Glutamatergic neuron (in vitro differentiated cells): ENCODE measurements at regions not wholly inside any gene's neighbourhood (a gene's known extent, or its start where the extent isn't known, plus 50 kb on each side); places are given as distances from the start of the nearest gene placed in this dataset.
"Not testable (repeated sequence)": the region's sequence is repeated elsewhere in the genome, so short reads cannot be mapped to it uniquely, and the experiment has no call there.

Source experiments
- DNase-seq: peaks from one replicate; pipeline ENCODE4 v3.0.0; 2022
- H3K27ac Mint-ChIP-seq: one replicate; pipeline ENCODE4 v1.8.0; 2020; ENCODE audit warnings: mild to moderate bottlenecking, mixed read lengths, inconsistent platforms; ENCODE audit not compliant: unreplicated experiment
- H3K27me3 Mint-ChIP-seq: one replicate; pipeline ENCODE4 v1.8.0; 2020; ENCODE audit warnings: mild to moderate bottlenecking, moderate library complexity, mixed read lengths, inconsistent platforms; ENCODE audit not compliant: unreplicated experiment
- H3K36me3 Mint-ChIP-seq: one replicate; pipeline ENCODE4 v1.8.0; 2020; ENCODE audit warnings: mild to moderate bottlenecking, mixed read lengths, inconsistent platforms; ENCODE audit not compliant: unreplicated experiment
- H3K4me1 Mint-ChIP-seq: one replicate; pipeline ENCODE4 v1.8.0; 2020; ENCODE audit warnings: mild to moderate bottlenecking, low read depth, mixed read lengths, inconsistent platforms; ENCODE audit not compliant: unreplicated experiment
- H3K4me3 Mint-ChIP-seq: one replicate; pipeline ENCODE4 v1.8.0; 2020; ENCODE audit warnings: mild to moderate bottlenecking, mixed read lengths, inconsistent platforms; ENCODE audit not compliant: unreplicated experiment
- H3K9me3 Mint-ChIP-seq: one replicate; pipeline ENCODE4 v1.8.0; 2020; ENCODE audit warnings: mild to moderate bottlenecking, moderate library complexity, mixed read lengths, inconsistent platforms; ENCODE audit not compliant: unreplicated experiment
- TF ChIP-seq, protein P1 (sequence below): fragments of 200-600 bp; sonication (generic); IDR thresholded peaks from one replicate; pipeline ENCODE4 v1.5.0; 2021; ENCODE audit not compliant: partially characterized antibody, unreplicated experiment

DNA sequence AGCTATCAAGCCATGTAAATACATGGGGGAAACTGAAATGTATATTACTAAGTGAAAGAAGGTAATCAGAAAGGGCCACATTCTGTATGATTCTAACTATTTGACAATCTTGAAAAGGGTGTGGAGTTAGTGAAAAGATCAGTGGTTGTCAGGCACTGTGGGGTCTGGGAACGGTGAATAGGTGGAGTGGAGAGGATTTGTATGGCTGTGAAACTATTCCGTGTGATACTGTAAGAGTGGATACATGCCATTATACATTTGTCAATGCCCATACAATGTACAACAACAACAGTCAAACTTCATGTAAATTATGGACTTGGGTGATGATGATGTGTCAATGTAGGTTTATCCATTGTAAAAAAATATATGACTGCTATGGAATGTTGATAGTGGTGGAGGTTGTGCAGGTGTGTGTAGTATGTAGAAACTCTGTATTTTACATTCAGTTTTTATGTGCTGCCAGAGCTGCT is 1116.2 kb downstream of the SUCLG1 start:
- no peaks in the 10 kb centered on the region for H3K27me3 Mint-ChIP-seq
- TF ChIP-seq, protein P1, sequence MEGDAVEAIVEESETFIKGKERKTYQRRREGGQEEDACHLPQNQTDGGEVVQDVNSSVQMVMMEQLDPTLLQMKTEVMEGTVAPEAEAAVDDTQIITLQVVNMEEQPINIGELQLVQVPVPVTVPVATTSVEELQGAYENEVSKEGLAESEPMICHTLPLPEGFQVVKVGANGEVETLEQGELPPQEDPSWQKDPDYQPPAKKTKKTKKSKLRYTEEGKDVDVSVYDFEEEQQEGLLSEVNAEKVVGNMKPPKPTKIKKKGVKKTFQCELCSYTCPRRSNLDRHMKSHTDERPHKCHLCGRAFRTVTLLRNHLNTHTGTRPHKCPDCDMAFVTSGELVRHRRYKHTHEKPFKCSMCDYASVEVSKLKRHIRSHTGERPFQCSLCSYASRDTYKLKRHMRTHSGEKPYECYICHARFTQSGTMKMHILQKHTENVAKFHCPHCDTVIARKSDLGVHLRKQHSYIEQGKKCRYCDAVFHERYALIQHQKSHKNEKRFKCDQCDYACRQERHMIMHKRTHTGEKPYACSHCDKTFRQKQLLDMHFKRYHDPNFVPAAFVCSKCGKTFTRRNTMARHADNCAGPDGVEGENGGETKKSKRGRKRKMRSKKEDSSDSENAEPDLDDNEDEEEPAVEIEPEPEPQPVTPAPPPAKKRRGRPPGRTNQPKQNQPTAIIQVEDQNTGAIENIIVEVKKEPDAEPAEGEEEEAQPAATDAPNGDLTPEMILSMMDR: no peak
- no peaks in the 10 kb centered on the region for H3K9me3 Mint-ChIP-seq
- no peak overlapping the region for H3K4me3 Mint-ChIP-seq
- H3K27ac Mint-ChIP-seq: no peak overlapping the region
- no peaks in the 10 kb centered on the region for H3K4me1 Mint-ChIP-seq
- H3K36me3 Mint-ChIP-seq: no peaks in the 10 kb centered on the region
- DNase-seq: no peak

DNA sequence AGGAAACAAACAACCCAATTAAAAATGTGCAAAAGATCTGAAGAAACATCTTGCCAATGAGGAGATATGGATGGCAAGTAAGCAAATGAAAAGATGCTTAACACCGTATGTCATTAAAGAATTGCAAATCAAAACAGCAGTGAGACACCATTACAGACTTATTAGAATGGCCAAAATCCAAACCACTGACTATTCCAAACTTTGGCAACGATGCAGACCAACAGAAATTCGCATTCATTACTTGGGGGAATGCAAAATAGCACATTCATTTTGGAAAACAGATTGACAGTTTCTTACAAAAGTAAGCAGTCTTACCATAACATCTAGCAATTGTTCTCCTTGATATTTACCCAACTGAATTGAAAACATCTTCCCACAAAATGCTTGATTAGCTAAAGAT is 1118.7 kb downstream of the SUCLG1 start:
- no peaks in the 10 kb centered on the region for H3K27me3 Mint-ChIP-seq
- no peaks in the 10 kb centered on the region for H3K4me1 Mint-ChIP-seq
- no peak overlapping the region for H3K4me3 Mint-ChIP-seq
- no peaks in the 10 kb centered on the region for H3K36me3 Mint-ChIP-seq
- H3K9me3 Mint-ChIP-seq: no peaks in the 10 kb centered on the region
- DNase-seq: no peak
- no peak overlapping the region for H3K27ac Mint-ChIP-seq
- TF ChIP-seq, protein P1: no peak

GRCh38 chr2:83339942-83340341 is 1119.1 kb downstream of the SUCLG1 start:
- H3K27ac Mint-ChIP-seq, H3K4me1 Mint-ChIP-seq, H3K9me3 Mint-ChIP-seq, H3K36me3 Mint-ChIP-seq, H3K27me3 Mint-ChIP-seq, DNase-seq, H3K4me3 Mint-ChIP-seq: not testable (repeated sequence)

DNA sequence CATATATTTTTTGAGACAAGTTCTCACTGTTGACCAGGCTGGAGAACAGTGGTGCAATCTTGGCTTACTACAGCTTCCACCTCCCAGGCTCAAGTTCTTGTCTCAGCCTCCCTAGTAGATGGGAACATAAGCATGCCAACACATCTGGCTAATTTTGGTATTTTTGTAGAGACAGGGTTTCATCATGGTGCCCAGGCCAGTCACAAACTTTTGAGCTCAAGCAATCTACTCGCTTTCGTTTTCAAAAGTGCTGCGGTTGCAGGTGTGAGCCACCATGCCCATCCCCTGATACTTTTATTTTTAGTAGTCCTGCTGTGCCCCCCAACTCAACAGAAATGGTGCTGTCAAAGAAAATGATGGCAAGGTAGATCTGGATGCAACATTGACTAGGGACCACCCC is 1127.3 kb downstream of the SUCLG1 start:
- H3K4me3 Mint-ChIP-seq: no peak overlapping the region
- H3K27me3 Mint-ChIP-seq: no peaks in the 10 kb centered on the region
- H3K4me1 Mint-ChIP-seq: no peaks in the 10 kb centered on the region
- TF ChIP-seq, protein P1: no peak
- no peak overlapping the region for H3K27ac Mint-ChIP-seq
- no peaks in the 10 kb centered on the region for H3K36me3 Mint-ChIP-seq
- H3K9me3 Mint-ChIP-seq: no peaks in the 10 kb centered on the region
- no peak for DNase-seq

- no peak overlapping the region for H3K27ac Mint-ChIP-seq
- H3K4me1 Mint-ChIP-seq: no peaks in the 10 kb centered on the region
- no peak overlapping the region for H3K4me3 Mint-ChIP-seq
- no peaks in the 10 kb centered on the region for H3K36me3 Mint-ChIP-seq
- DNase-seq: no peak
- H3K9me3 Mint-ChIP-seq: no peaks in the 10 kb centered on the region
- TF ChIP-seq, protein P1: no peak
- no peaks in the 10 kb centered on the region for H3K27me3 Mint-ChIP-seq
Observed at GRCh38 chr2:83323038-83323437, 1136.0 kb downstream of the SUCLG1 start.

DNA sequence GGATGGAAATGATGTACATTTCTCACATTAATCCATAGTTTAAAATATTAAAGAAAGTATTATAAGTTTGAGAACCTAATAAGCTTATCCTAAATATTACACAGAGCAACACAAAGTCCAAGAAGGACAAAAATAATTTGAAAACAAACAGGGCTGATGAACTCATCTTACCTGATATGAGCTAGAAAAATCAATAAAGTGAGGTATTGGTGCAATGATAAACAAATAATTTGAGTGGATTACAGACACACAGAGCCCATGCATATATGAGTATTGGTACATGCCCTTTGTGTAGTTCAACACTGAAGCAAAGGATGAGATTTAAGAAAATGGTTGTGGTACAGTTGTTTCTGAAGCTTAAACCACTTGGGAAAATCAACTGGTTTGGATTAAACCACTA is 1139.0 kb downstream of the SUCLG1 start:
- Mint-ChIP-seq H3K4me3 (no peak overlapping the region), H3K4me1 (no peaks in the 10 kb centered on the region), H3K9me3 (no peaks in the 10 kb centered on the region), H3K36me3 (no peaks in the 10 kb centered on the region), H3K27me3 (no peaks in the 10 kb centered on the region), H3K27ac (no peak overlapping the region)
- DNase-seq: no peak
- TF ChIP-seq, protein P1: no peak
